Stimulated activated memory B cell treated with anti-CD40 and anti-IgM and Interleukin-4, amounts not matched to agents 10 μg/mL and 1 μg/mL and 100 μg/mL, for 72 hours (primary cell): ENCODE measurements at regions not wholly inside any gene's neighbourhood (a gene's known extent, or its start where the extent isn't known, plus 50 kb on each side); places are given as distances from the start of the nearest gene placed in this dataset.

Source experiments
- ATAC-seq: fragments of 150-1000 bp; cut with Tn5 transposase; 2 replicates; pipeline ENCODE4 v1.10.0; 2021
- H3K27ac Mint-ChIP-seq: one replicate; pipeline ENCODE4 v1.8.0; 2022; ENCODE audit warnings: mild to moderate bottlenecking, mixed read lengths
- H3K27me3 Mint-ChIP-seq: one replicate; pipeline ENCODE4 v1.8.0; 2022; ENCODE audit warnings: mixed read lengths
- H3K36me3 Mint-ChIP-seq: one replicate; pipeline ENCODE4 v1.8.0; 2022; ENCODE audit warnings: mixed read lengths
- H3K4me1 Mint-ChIP-seq: one replicate; pipeline ENCODE4 v1.8.0; 2022; ENCODE audit warnings: mixed read lengths
- H3K4me3 Mint-ChIP-seq: one replicate; pipeline ENCODE4 v1.8.0; 2022; ENCODE audit warnings: mild to moderate bottlenecking, moderate library complexity, mixed read lengths
- H3K9me3 Mint-ChIP-seq: one replicate; pipeline ENCODE4 v1.8.0; 2022; ENCODE audit warnings: mixed read lengths

DNA sequence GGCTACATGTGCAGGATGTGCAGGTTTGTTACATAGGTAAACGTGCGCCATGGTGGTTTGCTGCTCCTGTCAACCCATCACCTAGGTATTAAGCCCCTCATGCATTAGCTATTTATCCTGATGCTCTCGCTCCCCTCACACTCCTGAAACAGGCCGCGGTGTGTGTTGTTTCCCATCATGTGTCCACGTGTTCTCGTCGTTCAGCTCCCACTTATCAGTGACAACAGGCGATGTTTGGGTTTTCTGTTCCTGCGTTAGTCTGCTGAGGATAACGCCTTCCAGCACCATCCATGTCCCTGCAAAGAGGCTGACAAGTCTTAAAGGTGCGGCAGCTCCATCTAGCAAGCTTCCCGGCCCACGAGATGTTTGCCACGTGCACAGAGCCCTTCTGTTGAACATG is 175.1 kb downstream of the FOXL1 start:
- Mint-ChIP-seq H3K36me3 (no peaks in the 10 kb centered on the region), H3K4me3 (no peak overlapping the region), H3K27ac (no peak overlapping the region), H3K9me3 (no peaks in the 10 kb centered on the region), H3K27me3 (peaks cover 11% of the 10 kb centered on the region), H3K4me1 (no peaks in the 10 kb centered on the region)
- ATAC-seq, result no peak

DNA sequence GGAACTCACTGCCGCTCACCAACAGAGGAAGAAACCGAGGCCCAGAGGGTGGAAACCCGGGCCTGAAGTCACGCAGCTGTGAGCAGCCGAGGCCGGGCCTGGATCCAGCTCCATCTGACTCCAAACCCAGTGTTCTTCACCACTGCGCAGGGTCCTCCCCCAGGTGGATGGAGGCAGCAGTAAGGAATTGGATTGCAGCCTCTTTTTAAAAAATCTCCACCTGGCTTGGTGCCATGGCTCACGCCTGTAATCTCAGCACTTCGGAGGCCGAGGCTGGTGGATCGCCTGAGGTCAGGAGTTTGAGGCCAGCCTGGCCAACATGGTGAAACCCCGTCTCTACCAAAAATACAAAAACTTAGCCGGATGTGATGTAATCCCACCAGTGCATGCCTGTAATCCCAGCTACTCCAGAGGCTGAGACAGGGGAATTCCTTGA is 177.2 kb downstream of the FOXL1 start:
- ATAC-seq, result no peak
- Mint-ChIP-seq H3K4me1 (no peaks in the 10 kb centered on the region), H3K27me3 (peaks cover 29% of the 10 kb centered on the region)

DNA sequence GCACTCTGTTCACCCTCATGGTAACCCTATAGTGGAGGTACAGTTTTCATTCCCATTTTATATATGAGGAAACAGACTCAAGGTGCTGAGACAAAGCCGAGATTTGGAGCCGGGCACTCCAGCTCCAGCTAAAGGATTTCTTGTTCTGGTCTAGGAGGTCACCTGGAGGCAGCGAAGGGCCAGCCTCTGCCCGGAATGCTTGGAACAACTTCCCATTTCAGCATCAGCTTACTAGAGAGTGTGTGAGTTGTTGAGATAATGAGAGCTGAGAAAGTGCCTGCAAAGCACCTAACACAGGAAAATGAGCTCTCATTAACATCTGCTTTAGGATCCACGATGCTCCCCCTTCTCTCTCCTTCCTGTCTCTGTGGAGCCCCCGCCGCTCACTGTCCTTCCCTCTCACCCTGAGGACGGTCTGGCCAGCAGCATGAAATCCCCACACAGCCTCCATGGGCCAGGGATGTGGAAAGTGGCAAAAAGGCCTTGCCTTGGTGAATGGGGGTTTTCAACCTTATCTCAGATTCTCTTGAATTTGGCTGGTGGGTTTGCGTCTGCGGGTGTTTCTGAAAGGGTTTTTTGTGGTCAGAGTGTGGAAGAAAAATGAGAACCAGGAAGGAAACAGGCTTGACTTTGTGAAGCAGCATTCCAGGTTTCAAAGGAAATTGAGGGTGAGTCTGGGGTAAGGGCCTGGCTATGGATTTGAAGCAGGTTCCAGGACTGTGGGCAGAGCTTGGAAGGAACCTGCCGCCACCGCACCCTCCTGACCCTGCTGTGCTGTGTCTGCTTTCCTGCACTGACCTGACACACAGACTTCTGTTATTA is 178.7 kb downstream of the FOXL1 start:
- no peak for ATAC-seq
- Mint-ChIP-seq H3K4me1 (no peaks in the 10 kb centered on the region), H3K9me3 (no peaks in the 10 kb centered on the region), H3K27me3 (peaks cover 44% of the 10 kb centered on the region), H3K4me3 (no peak overlapping the region), H3K36me3 (no peaks in the 10 kb centered on the region), H3K27ac (no peak overlapping the region)

More for the DNA sequence above, 177.2 kb downstream of the FOXL1 start:
- Mint-ChIP-seq H3K4me3 (no peak overlapping the region), H3K36me3 (no peaks in the 10 kb centered on the region), H3K27ac (no peak overlapping the region), H3K9me3 (no peaks in the 10 kb centered on the region)

DNA sequence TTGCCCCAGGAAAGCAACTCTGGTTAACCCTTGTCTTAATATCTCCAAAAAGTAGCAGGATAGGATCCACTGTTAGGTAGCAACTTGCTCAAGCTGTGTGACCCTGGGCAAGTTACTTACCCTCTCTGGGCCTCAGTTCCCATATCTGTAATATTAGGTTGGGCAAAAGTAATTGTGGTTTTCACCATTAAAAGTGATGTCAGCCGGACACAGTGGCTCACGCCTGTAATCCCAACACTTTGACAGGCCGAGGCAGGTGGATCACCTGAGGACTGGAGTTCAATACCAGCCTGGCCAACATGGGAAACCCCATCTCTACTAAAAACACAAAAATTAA is 179.3 kb downstream of the FOXL1 start:
- Mint-ChIP-seq H3K4me1 (no peaks in the 10 kb centered on the region), H3K27me3 (peaks cover 48% of the 10 kb centered on the region), H3K27ac (no peak overlapping the region), H3K36me3 (no peaks in the 10 kb centered on the region), H3K4me3 (no peak overlapping the region), H3K9me3 (no peaks in the 10 kb centered on the region)
- ATAC-seq, result no peak

DNA sequence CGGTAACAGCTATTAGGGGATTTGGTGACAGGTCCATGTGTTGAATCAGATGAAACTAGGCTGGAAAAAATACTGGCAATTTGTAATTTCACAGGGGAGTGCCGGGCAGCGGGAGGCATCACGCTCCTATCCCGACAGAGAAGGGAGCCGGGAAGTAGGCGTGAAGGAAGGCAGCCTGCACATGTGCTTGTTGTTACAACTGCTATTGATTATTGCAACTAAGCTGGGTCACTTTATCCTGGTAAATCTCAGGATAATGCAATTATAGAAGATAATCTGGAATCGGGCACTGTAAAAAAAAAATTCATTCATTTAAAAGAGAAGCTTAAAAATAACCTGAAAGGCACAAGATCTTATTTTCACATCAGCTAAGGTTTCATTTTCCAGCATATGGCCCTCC is 180.6 kb downstream of the FOXL1 start:
- Mint-ChIP-seq H3K36me3 (no peaks in the 10 kb centered on the region), H3K4me1 (no peaks in the 10 kb centered on the region), H3K9me3 (no peaks in the 10 kb centered on the region), H3K27ac (no peak overlapping the region), H3K4me3 (no peak overlapping the region), H3K27me3 (peaks cover 48% of the 10 kb centered on the region)
- no peak for ATAC-seq

DNA sequence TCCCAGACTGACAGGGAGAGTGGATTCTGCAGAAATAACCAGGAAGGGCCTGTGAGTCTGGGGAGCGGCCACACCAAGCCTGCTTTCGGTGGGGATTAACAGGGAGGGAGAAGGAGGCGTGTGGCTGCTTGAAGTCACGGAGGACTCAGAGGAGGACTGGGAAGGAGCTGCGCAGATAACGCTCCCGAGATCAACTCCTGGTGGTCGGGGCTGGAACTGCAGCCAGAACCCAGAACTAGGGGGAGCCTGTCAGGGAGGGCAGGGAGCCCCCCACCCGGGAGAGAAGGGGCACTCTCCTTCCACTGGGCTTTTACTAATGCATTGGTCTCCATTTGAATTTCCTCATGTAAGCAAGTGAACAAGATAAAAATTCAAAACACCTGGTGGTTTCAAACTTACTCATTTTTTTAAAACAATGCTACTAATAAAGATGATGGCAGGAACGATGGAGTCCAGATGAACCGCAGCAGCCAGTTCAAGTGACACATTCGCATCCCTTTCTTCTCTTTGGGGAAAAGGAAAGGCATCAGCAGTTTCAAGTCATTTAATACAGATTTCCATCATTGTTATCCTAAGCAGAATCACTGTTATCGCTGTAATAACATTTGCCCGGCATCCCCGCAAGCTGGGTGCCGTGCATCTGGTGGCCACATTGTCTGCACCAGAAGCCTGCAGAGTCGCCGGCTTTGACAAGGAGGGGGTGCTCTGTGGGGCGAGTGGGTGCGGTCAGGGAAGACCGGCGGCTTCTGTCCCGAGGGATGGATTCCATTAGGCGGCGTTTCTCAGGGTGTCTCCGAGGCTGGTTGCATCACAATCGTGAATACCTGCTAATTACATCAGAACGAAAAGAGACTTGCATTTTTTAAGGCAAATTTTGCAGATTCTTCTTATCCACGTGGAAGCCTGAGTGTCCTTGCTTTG is 183.0 kb downstream of the FOXL1 start:
- ATAC-seq, result no peak
- Mint-ChIP-seq H3K27me3 (peaks cover 64% of the 10 kb centered on the region), H3K4me3 (no peak overlapping the region), H3K27ac (no peak overlapping the region), H3K36me3 (no peaks in the 10 kb centered on the region), H3K9me3 (peaks cover 2% of the 10 kb centered on the region), H3K4me1 (no peaks in the 10 kb centered on the region)

DNA sequence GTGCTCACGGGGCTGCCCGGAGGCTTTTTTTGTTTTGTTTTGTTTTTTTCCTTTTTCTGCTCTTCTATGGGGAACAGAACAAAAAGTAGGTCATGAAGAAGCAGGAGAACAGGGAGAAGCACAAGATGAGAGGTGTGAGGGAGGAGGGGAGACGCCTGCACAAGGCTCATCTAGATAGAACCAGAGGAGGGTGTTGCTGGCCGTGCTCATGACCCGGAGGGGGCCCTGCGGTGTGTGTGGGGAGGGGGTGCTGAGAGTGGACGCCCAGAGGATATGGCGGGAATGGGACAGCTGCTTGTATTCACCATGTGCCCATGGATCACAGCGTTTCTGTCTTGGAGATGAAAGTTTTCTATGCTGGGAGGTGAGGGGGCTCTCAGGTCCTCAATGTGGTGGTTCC is 183.7 kb downstream of the FOXL1 start:
- Mint-ChIP-seq H3K36me3 (no peaks in the 10 kb centered on the region), H3K27ac (no peak overlapping the region), H3K9me3 (peaks cover 2% of the 10 kb centered on the region), H3K27me3 (peaks cover 65% of the 10 kb centered on the region), H3K4me1 (no peaks in the 10 kb centered on the region), H3K4me3 (no peak overlapping the region)
- ATAC-seq, result no peak

DNA sequence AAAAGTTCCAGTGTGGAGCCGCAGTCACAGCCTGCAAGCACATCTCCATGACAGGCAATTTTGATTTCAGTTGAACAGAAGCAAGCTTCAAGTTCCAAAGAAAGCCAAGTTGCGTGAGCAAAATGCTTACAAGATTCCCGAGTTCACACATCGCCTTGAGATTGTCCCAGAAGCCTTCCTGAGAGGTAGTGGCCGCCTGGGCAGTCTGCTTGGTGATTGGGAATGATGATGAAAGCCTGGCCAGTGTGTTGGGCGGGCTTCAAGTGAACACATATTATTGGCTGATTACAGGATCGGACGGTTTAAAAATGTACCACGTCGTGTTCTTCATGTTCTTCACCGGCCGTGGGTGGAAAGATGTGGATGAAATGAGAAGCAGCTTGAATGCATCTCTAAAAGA is 185.5 kb downstream of the FOXL1 start:
- H3K27me3 Mint-ChIP-seq, result peaks cover 67% of the 10 kb centered on the region
- no peak overlapping the region for H3K27ac Mint-ChIP-seq
- no peak for ATAC-seq
- H3K4me1 Mint-ChIP-seq, result no peaks in the 10 kb centered on the region
- no peak overlapping the region for H3K4me3 Mint-ChIP-seq
- H3K9me3 Mint-ChIP-seq, result peaks cover 2% of the 10 kb centered on the region
- no peaks in the 10 kb centered on the region for H3K36me3 Mint-ChIP-seq

DNA sequence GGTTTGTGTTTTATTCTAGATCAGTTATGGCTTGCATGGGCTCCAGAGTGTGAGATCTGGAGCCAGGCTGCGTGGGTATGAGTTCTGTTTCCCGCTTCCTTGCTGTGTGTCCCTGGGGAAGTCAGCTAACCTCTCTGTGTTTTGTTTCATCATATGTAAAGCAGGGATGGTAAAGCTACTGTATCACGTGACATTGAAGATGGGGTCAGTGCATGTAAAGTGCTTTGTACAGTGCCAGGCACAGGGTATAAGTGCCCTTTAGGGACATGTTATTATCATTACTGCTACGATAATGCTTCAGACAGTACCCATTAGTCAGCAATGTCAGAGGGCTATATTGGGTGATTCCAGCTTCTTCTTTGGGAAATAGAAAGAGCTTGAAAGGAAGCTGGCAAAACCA is 186.2 kb downstream of the FOXL1 start:
- no peak for ATAC-seq
- Mint-ChIP-seq H3K27ac (no peak overlapping the region), H3K9me3 (peaks cover 2% of the 10 kb centered on the region), H3K36me3 (no peaks in the 10 kb centered on the region), H3K4me1 (no peaks in the 10 kb centered on the region), H3K4me3 (no peak overlapping the region), H3K27me3 (peaks cover 67% of the 10 kb centered on the region)

DNA sequence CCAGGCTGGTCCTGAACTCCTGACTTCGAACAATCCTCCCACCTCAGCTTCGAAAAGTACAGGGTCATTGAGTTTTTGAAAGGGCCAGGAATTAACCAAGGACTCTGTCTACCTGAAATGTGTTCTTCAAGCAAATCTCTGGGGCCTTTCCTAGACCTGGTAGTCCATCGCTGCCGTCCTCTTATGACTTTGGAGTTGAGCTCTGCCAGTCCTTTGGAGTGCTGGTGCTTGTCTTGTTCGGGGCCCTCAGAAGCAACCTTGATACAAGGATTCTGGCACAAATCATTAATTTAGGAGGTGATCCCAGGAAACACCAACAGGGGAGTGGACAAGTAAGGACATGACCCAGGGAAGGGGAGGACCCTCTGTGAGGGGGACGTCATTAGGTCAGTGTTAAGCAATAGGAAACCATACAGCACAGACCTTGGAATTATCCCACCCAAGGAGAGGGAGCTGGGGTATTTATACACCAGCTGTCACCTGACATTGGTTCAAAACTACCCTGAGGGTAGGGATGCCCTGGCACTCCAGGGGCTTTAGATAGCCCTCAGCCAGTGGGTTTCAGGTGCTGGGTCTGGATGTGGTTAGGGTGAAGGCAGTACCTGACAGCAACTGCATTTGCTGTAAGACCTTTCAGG is 187.2 kb downstream of the FOXL1 start:
- Mint-ChIP-seq H3K36me3 (no peaks in the 10 kb centered on the region), H3K4me1 (no peaks in the 10 kb centered on the region), H3K27ac (no peak overlapping the region), H3K9me3 (peaks cover 2% of the 10 kb centered on the region), H3K4me3 (no peak overlapping the region), H3K27me3 (peaks cover 63% of the 10 kb centered on the region)
- no peak for ATAC-seq

DNA sequence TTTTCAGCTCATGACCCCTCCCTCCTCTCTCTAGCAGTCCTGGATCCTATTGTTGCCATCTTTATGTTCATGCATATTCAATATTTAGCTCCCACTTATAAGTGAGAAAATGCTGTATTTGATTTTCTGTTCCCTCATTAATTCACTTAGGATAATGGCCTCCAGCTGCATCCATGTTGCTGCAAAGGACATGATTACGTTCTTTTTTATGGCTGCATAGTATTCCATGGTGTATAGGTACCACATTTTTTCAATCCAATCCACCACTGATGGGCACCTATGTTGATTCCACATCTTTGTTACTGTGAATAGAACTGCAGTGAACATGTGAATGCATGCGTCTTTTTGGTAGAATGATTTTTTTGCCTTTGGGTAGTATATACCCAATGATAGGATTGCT is 188.4 kb downstream of the FOXL1 start:
- peaks cover 2% of the 10 kb centered on the region for H3K9me3 Mint-ChIP-seq
- ATAC-seq, result no peak
- H3K4me1 Mint-ChIP-seq, result no peaks in the 10 kb centered on the region

DNA sequence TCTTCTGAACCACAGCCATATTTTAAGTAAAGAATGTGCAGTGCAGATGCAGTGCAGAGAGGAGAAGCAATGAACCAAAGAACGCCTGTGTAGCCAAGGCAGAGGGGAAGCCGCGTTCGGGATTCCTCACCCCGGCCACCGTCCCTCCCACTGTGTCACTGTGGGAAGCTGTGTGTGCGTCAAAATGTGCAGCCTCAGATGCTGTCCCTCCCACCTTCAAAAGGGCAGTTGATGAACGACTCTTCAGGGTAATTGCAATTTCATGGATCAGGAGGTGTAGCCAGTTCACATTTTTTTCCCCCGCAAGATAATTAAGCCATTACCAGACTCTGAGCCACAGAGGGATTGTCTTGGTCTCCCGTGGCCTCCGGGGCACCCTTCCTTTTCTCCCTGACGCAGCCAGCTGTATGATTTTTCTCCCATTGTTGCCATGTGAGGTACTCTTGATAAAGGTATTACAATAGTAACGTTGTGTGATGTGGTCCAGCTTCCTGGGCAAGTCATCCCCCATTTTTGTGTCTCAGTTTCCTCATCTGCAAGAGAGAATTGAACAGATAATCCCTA is 190.0 kb downstream of the FOXL1 start:
- Mint-ChIP-seq H3K4me1 (no peaks in the 10 kb centered on the region), H3K4me3 (no peak overlapping the region), H3K36me3 (no peaks in the 10 kb centered on the region), H3K9me3 (peaks cover 2% of the 10 kb centered on the region), H3K27me3 (peaks cover 51% of the 10 kb centered on the region), H3K27ac (no peak overlapping the region)
- no peak for ATAC-seq

More for the DNA sequence above, 188.4 kb downstream of the FOXL1 start:
- no peaks in the 10 kb centered on the region for H3K36me3 Mint-ChIP-seq
- H3K4me3 Mint-ChIP-seq, result no peak overlapping the region
- H3K27ac Mint-ChIP-seq, result no peak overlapping the region
- H3K27me3 Mint-ChIP-seq, result peaks cover 59% of the 10 kb centered on the region

DNA sequence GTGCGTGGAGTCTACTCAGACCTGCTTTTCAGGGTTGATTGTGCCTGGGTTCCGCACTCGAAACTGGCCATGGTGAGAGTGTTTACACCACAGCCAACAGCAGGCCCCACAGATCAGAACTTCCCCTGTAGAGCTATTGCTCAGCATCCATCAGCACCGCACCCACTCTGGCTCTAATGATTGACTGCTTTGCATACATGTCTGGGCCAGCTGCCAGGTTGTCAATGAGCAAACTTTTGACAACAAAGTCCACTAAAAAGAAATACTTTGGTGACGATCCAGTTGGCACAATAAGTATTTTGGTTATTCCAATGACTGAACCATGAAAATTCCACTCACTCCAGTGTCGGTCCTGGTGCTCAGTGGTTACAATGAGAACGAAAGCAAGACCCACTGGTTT is 190.7 kb downstream of the FOXL1 start:
- H3K27ac Mint-ChIP-seq, result no peak overlapping the region
- H3K9me3 Mint-ChIP-seq, result peaks cover 2% of the 10 kb centered on the region
- H3K4me3 Mint-ChIP-seq, result no peak overlapping the region
- H3K36me3 Mint-ChIP-seq, result no peaks in the 10 kb centered on the region
- no peaks in the 10 kb centered on the region for H3K4me1 Mint-ChIP-seq
- no peak for ATAC-seq
- peaks cover 54% of the 10 kb centered on the region for H3K27me3 Mint-ChIP-seq

DNA sequence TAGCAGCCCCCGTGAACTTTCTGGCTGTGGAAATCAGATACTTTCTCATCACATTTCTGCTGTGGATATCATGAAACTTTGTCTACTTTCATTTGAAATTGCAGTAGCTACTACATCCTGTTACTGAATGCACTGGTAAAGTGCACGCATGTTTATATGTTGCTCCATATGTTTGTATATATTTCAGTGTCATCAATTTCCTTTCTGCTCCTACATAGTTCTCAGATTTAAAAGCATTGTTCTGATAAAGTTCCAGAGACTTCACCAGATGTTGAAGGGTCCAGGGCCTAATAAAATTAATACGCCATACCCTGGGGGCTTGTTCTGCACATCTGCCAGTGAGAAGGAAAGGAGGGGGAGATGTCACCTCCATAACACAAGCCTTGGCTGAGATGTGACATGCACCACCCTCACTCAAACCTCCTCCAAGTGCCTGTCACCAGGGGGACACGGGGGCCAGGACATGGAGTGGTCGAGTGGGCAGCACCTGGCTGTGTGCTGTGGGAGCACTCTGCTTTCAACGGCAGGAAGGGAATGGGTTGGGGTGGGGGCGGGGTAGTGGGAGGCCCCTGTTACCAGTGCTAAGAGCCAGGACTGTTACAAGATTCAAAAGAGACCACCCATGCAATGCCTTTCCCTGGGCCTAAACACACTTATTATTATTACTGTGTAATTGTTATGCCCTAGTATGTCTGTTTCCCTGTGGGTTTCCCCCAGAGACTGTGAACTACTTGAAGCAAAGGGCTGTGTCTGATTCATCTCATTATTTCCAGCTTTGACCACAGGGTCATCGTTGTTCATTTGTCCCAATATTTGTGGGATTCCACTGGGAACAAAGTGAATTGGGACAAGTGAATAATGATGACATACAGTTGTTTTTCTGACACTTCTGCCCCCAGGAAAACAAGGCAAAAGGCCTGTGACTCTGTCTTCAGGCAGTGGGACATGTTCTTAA is 193.4 kb downstream of the FOXL1 start:
- Mint-ChIP-seq H3K27ac (no peak overlapping the region), H3K4me3 (no peak overlapping the region), H3K36me3 (no peaks in the 10 kb centered on the region), H3K27me3 (peaks cover 39% of the 10 kb centered on the region), H3K9me3 (no peaks in the 10 kb centered on the region), H3K4me1 (no peaks in the 10 kb centered on the region)
- no peak for ATAC-seq
